CD4-positive, alpha-beta T cell treated with Interferon alpha-2 for 1 hour (primary cell): ENCODE measurements at regions not wholly inside any gene's neighbourhood (a gene's known extent, or its start where the extent isn't known, plus 50 kb on each side); places are given as distances from the start of the nearest gene placed in this dataset.
"Not testable (repeated sequence)": the region's sequence is repeated elsewhere in the genome, so short reads cannot be mapped to it uniquely, and the experiment has no call there.

Source experiments
- DNase-seq, 2 donors: peaks; one replicate each; pipeline ENCODE4 v3.0.0-alpha.2; 2020 to 2022

GRCh38 chr2:47295131-47295980 lies 73.8 kb upstream of the EPCAM start:
- DNase-seq = no peak

GRCh38 chr2:47293976-47294375 lies 75.1 kb upstream of the EPCAM start:
- DNase-seq = no peak

GRCh38 chr2:47288864-47289263 lies 80.2 kb upstream of the EPCAM start:
- DNase-seq = no peak

GRCh38 chr2:47283659-47284058 lies 85.5 kb upstream of the EPCAM start:
- DNase-seq = no peak

- DNase-seq = no peak
These were observed 86.4 kb upstream of the EPCAM start for GRCh38 chr2:47282621-47283272.

- not testable (repeated sequence) for DNase-seq
These were observed 89.6 kb upstream of the EPCAM start for GRCh38 chr2:47279525-47279924.

GRCh38 chr2:47277987-47278386 lies 91.1 kb upstream of the EPCAM start:
- DNase-seq = no peak

- no peak for DNase-seq
These were observed 91.9 kb upstream of the EPCAM start for GRCh38 chr2:47277187-47277586.

GRCh38 chr2:47276061-47276460 lies 93.0 kb upstream of the EPCAM start:
- DNase-seq = no peak

- DNase-seq = no peak
These were observed 94.9 kb upstream of the EPCAM start for GRCh38 chr2:47274054-47274782.

GRCh38 chr2:47272905-47273758 lies 96.0 kb upstream of the EPCAM start:
- no peak for DNase-seq

- DNase-seq = peak; percentile 52 to 61
These were observed 95.9 kb upstream of the CALM2 start for GRCh38 chr2:47272031-47272864.

GRCh38 chr2:47271054-47272000 lies 95.0 kb upstream of the CALM2 start:
- no peak for DNase-seq

- DNase-seq = no peak
These were observed 94.1 kb upstream of the CALM2 start for GRCh38 chr2:47270421-47270820.

- no peak for DNase-seq
These were observed 93.3 kb upstream of the CALM2 start for GRCh38 chr2:47269316-47270232.

- DNase-seq = no peak
These were observed 91.4 kb upstream of the CALM2 start for GRCh38 chr2:47267711-47268086.

- no peak for DNase-seq
These were observed 90.8 kb upstream of the CALM2 start for GRCh38 chr2:47266939-47267710.

GRCh38 chr2:47265751-47266231 lies 89.5 kb upstream of the CALM2 start:
- no peak for DNase-seq

GRCh38 chr2:47265158-47265557 lies 88.8 kb upstream of the CALM2 start:
- DNase-seq = no peak
